ENCODE measurements at regions not wholly inside any gene's neighbourhood (a gene's known extent, or its start where the extent isn't known, plus 50 kb on each side); places are given as distances from the start of the nearest gene placed in this dataset.

DNA sequence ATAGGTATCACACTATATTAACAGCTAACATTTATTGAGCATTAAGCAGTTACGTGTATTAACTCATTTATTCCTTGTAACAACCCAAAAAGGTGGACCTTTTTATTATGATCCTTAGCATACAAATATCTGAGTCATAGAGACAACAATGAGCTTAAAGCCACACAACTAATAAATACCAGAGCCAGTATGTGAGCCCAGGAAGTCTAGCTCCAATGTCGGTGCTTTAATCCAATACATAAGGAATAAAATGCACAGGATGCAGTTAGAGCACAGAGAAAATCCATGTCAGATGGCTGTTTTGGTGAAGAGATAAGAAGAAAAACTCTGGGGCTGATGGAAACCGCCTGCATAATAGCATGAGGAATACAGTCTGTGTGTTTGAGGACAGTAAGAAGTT lies 888.6 kb downstream of the TMTC2 start:
- TF ChIP-seq POLR2AphosphoS5 (IDR thresholded peaks at IDR 0.05; ENCODE audit: borderline replicate concordance, low read depth, low read length) (no peak), EZH2 (IDR thresholded peaks at IDR 0.05) (no peak)
